CD14-positive monocyte (primary cell): ENCODE measurements at regions not wholly inside any gene's neighbourhood (a gene's known extent, or its start where the extent isn't known, plus 50 kb on each side); places are given as distances from the start of the nearest gene placed in this dataset.

ENCODE experiments used
- DNase-seq, 3 donors: peaks; one replicate each; pipeline ENCODE4 v3.0.0-alpha.2; 2011 to 2022
- H2AFZ ChIP-seq: 2 replicates; pipeline ENCODE4 v1.6.0; 2012; ENCODE audit warnings: mild to moderate bottlenecking, low read depth, low read length, inconsistent platforms; ENCODE audit not compliant: insufficient read depth, poor library complexity, severe bottlenecking
- H3K27ac ChIP-seq, 2 donors: 1 replicate in 1 of 2; 2 replicates in 1 of 2; pipeline ENCODE4 v1.5.1; 2012 to 2013; ENCODE audit warnings: low read length in 2 of 2, control low read depth in 1 of 2, inconsistent platforms in 1 of 2, low read depth in 1 of 2, mild to moderate bottlenecking in 1 of 2
- H3K27me3 ChIP-seq, 2 donors: one replicate each; pipeline versions ENCODE4 v1.6.0 to v1.6.1; 2011 to 2013; ENCODE audit warnings: low read length in 2 of 2; ENCODE audit not compliant: control insufficient read depth in 2 of 2, insufficient read depth in 2 of 2
- H3K36me3 ChIP-seq, 2 donors: replicated peaks in 1 of 2; 1 replicate in 1 of 2; 2 replicates in 1 of 2; pipeline versions ENCODE4 v1.5.1 to v1.6.1; 2012 to 2013; ENCODE audit warnings: low read length in 2 of 2, control low read depth in 1 of 2, inconsistent platforms in 1 of 2, mild to moderate bottlenecking in 1 of 2; ENCODE audit not compliant: insufficient read depth in 2 of 2, control insufficient read depth in 1 of 2
- H3K4me1 ChIP-seq, 2 donors: 1 replicate in 1 of 2; 2 replicates in 1 of 2; pipeline versions ENCODE4 v1.5.1 to v1.6.1; 2012 to 2013; ENCODE audit warnings: low read length in 2 of 2, control low read depth in 1 of 2, inconsistent platforms in 1 of 2, mild to moderate bottlenecking in 1 of 2, moderate library complexity in 1 of 2; ENCODE audit not compliant: insufficient read depth in 2 of 2, control insufficient read depth in 1 of 2
- H3K4me2 ChIP-seq: replicated peaks from 2 replicates; pipeline ENCODE3; 2012; ENCODE audit warnings: low read length, moderate library complexity, mild to moderate bottlenecking; ENCODE audit not compliant: poor library complexity, severe bottlenecking; ENCODE audit errors: extremely low read depth
- H3K4me3 ChIP-seq, 3 experiments: fragments of 200-600 bp in 1 of 3; sonication (generic) in 1 of 3; replicated peaks in 1 of 3; 1 replicate in 2 of 3; 2 replicates in 1 of 3; pipeline ENCODE4 v1.5.1; 2011 to 2013; ENCODE audit warnings: low read length in 3 of 3, mild to moderate bottlenecking in 3 of 3, control low read depth in 2 of 3, low read depth in 2 of 3, inconsistent platforms in 1 of 3, moderate library complexity in 1 of 3
- H3K79me2 ChIP-seq: 2 replicates; pipeline ENCODE4 v1.6.0; 2012; ENCODE audit warnings: mild to moderate bottlenecking, control low read depth, inconsistent platforms, low read length, moderate library complexity; ENCODE audit not compliant: insufficient read depth
- H3K9ac ChIP-seq: 2 replicates; pipeline ENCODE4 v1.6.0; 2017; ENCODE audit warnings: low read length, mild to moderate bottlenecking; ENCODE audit not compliant: insufficient read depth, poor library complexity, severe bottlenecking
- H3K9me3 ChIP-seq, 2 donors: replicated peaks in 1 of 2; 1 replicate in 1 of 2; 2 replicates in 1 of 2; pipeline versions ENCODE4 v1.5.1 to v1.6.1; 2012 to 2013; ENCODE audit warnings: low read length in 2 of 2, control low read depth in 1 of 2; ENCODE audit not compliant: control insufficient read depth in 1 of 2, insufficient read depth in 1 of 2
- H4K20me1 ChIP-seq: 2 replicates; pipeline ENCODE4 v1.6.0; 2012; ENCODE audit warnings: mild to moderate bottlenecking, low read length, control low read depth, moderate library complexity; ENCODE audit not compliant: insufficient read depth
- H3K27ac Mint-ChIP-seq, 7 donors: one replicate each; pipeline ENCODE4 v1.8.0; 2020; ENCODE audit warnings: mild to moderate bottlenecking in 7 of 7, mixed read lengths in 7 of 7, moderate library complexity in 6 of 7, inconsistent platforms in 2 of 7
- H3K27me3 Mint-ChIP-seq, 3 donors: one replicate each; pipeline ENCODE4 v1.8.0; 2021 to 2022; ENCODE audit warnings: low read depth in 3 of 3, mild to moderate bottlenecking in 3 of 3, mixed read lengths in 3 of 3, moderate library complexity in 3 of 3, inconsistent platforms in 1 of 3
- H3K36me3 Mint-ChIP-seq, 2 donors: one replicate each; pipeline ENCODE4 v1.8.0; 2020; ENCODE audit warnings: mixed read lengths in 2 of 2, inconsistent platforms in 1 of 2, mild to moderate bottlenecking in 1 of 2
- H3K4me1 Mint-ChIP-seq: one replicate; pipeline ENCODE4 v1.8.0; 2020; ENCODE audit warnings: mild to moderate bottlenecking, mixed read lengths
- H3K4me3 Mint-ChIP-seq, 2 donors: one replicate each; pipeline ENCODE4 v1.8.0; 2020; ENCODE audit warnings: mild to moderate bottlenecking in 2 of 2, mixed read lengths in 2 of 2, moderate library complexity in 1 of 2
- H3K9me3 Mint-ChIP-seq, 7 donors: one replicate each; pipeline ENCODE4 v1.8.0; 2020 to 2022; ENCODE audit warnings: mixed read lengths in 7 of 7, mild to moderate bottlenecking in 6 of 7, moderate library complexity in 6 of 7, inconsistent platforms in 2 of 7
- WGBS: methylation state at CpG from one replicate; pipeline ENCODE4 v1.1.5; 2013; ENCODE audit warnings: missing lambda C conversion rate; ENCODE audit not compliant: insufficient coverage; 5-methylcytosine and 5-hydroxymethylcytosine counted together
- intact Hi-C, 2 donors: fragments of 100-400 bp; cut with micrococcal nuclease; formaldehyde crosslinking; loops; one replicate each; pipeline versions ENCODE4 v1.15.0 to v1.15.1; 2023
- TF ChIP-seq, protein P1 (sequence below): fragments of 200-600 bp; IDR thresholded peaks from one replicate; pipeline ENCODE4 v1.8.0; 2022; ENCODE audit warnings: antibody characterized with exemption, mild to moderate bottlenecking

DNA sequence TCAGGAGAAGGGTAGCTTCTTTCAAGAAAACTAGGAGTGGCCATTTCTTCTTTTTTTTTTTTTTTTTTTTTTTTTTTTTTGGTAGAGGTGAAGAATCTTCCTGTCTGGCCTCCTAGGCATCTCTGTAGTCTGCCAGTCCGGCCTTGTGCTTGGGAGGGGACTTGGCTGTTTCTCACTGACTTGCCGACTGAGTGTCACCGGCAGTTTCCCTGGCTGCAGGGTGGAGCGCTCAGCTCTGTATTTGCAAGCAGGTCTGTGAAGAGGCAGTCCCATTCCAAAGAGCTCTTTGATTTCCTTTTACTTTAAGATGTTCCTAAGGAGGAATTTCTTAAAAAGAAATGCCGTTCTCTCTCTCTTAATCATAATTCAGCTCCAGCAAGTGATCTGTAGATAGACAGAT lies 212.6 kb downstream of the ADRA2A start:
- H3K4me2 ChIP-seq = no peak overlapping the region
- H2AFZ ChIP-seq = no peak overlapping the region
- H3K4me3 ChIP-seq = no peak overlapping the region
- H3K36me3 ChIP-seq = no peaks in the 10 kb centered on the region
- H3K4me3 Mint-ChIP-seq = no peak overlapping the region
- no peak overlapping the region for H3K9ac ChIP-seq
- TF ChIP-seq, protein P1, sequence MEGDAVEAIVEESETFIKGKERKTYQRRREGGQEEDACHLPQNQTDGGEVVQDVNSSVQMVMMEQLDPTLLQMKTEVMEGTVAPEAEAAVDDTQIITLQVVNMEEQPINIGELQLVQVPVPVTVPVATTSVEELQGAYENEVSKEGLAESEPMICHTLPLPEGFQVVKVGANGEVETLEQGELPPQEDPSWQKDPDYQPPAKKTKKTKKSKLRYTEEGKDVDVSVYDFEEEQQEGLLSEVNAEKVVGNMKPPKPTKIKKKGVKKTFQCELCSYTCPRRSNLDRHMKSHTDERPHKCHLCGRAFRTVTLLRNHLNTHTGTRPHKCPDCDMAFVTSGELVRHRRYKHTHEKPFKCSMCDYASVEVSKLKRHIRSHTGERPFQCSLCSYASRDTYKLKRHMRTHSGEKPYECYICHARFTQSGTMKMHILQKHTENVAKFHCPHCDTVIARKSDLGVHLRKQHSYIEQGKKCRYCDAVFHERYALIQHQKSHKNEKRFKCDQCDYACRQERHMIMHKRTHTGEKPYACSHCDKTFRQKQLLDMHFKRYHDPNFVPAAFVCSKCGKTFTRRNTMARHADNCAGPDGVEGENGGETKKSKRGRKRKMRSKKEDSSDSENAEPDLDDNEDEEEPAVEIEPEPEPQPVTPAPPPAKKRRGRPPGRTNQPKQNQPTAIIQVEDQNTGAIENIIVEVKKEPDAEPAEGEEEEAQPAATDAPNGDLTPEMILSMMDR = no peak
- no peak for DNase-seq
- H4K20me1 ChIP-seq = no peaks in the 10 kb centered on the region
- no peaks in the 10 kb centered on the region for H3K9me3 ChIP-seq
- no peak overlapping the region for H3K27ac ChIP-seq
- no peaks in the 10 kb centered on the region for H3K79me2 ChIP-seq
- no peaks in the 10 kb centered on the region for H3K36me3 Mint-ChIP-seq
- H3K4me1 ChIP-seq = no peaks in the 10 kb centered on the region
- peaks cover 0 to 4% (median 0%) of the 10 kb centered on the region in 3 donors for H3K27me3 Mint-ChIP-seq
- no peaks in the 10 kb centered on the region for H3K4me1 Mint-ChIP-seq
- H3K9me3 Mint-ChIP-seq = no peaks in the 10 kb centered on the region
- intact Hi-C loops = no loop called here
- no peak overlapping the region for H3K27ac Mint-ChIP-seq
- H3K27me3 ChIP-seq = no peaks in the 10 kb centered on the region
- WGBS = no CpG with 5 or more reads among the region's 5 CpGs

GRCh38 chr10:111290649-111291048 lies 213.8 kb downstream of the ADRA2A start:
- Mint-ChIP-seq H3K9me3 (no peaks in the 10 kb centered on the region), H3K27ac (peak overlapping the region in 1 of 7 donors; percentile 21), H3K27me3 (peaks cover 0 to 4% (median 0%) of the 10 kb centered on the region in 3 donors), H3K4me1 (no peaks in the 10 kb centered on the region), H3K4me3 (no peak overlapping the region), H3K36me3 (no peaks in the 10 kb centered on the region)
- H2AFZ ChIP-seq = no peak overlapping the region
- no peak overlapping the region for H3K4me3 ChIP-seq
- no peak overlapping the region for H3K4me2 ChIP-seq
- H4K20me1 ChIP-seq = no peaks in the 10 kb centered on the region
- TF ChIP-seq, protein P1 = no peak
- H3K27me3 ChIP-seq = no peaks in the 10 kb centered on the region
- H3K9ac ChIP-seq = no peak overlapping the region
- H3K27ac ChIP-seq = no peak overlapping the region
- intact Hi-C loops = no loop called here
- DNase-seq = no peak
- no peaks in the 10 kb centered on the region for H3K36me3 ChIP-seq
- H3K4me1 ChIP-seq = no peaks in the 10 kb centered on the region
- no peaks in the 10 kb centered on the region for H3K79me2 ChIP-seq
- no peaks in the 10 kb centered on the region for H3K9me3 ChIP-seq
- WGBS = no CpG with 5 or more reads among the region's 3 CpGs
